ENCODE measurements at regions not wholly inside any gene's neighbourhood (a gene's known extent, or its start where the extent isn't known, plus 50 kb on each side); places are given as distances from the start of the nearest gene placed in this dataset.
"Not testable (repeated sequence)": the region's sequence is repeated elsewhere in the genome, so short reads cannot be mapped to it uniquely, and the experiment has no call there.

DNA sequence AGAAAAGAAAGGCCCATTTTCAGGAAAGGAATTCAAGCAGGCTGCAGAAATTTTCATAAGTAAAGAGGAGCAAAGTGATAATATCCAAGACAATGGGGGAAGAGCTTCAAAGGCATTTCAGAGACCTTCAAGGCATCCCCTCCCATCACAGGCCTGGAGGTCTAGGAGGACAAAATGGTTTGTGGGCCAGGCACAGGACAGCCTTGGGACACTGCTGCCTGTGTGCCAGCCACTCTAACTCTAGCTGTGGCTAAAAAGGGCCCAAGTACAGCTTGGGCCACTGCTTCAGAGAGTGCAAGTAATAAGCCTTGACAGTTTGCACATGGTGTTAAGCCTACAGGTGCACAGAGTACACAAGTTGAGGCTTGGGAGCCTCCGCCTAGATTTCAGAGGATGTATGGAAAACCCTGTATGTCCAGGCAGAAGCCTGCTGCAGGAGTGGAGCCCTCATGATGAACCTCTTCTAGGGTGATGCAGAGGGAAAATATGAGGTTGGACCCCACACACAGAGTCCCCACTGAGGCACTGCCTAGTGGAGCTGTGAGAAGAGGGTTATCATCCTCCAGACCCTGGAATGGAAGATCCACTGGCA is 51.8 kb upstream of the ZSWIM5 start:
- ChIA-PET POLR2A (no interaction called here), CTCF (no interaction called here)
- peaks cover 6 to 24% (median 15%) of the 10 kb centered on the region in 5 donors for H3K36me3 Mint-ChIP-seq
- intact Hi-C loops (cut with micrococcal nuclease), result no loop called here
- ATAC-seq (no peak), DNase-seq (no peak)
- H3K27me3 Mint-ChIP-seq, result peaks cover 0 to 9% (median 2%) of the 10 kb centered on the region in 5 donors
- no peaks in the 10 kb centered on the region for H3K36me3 ChIP-seq (ENCODE audit: control insufficient read depth in 2 of 3, insufficient read depth in 3 of 3, low read length in 3 of 3)
- no peak overlapping the region for H3K27ac ChIP-seq (ENCODE audit: low read depth, low read length)
- no peak overlapping the region for H3K4me3 ChIP-seq (ENCODE audit: low read length)
- H3K4me3 Mint-ChIP-seq, result no peak overlapping the region
- H3K27ac Mint-ChIP-seq, result no peak overlapping the region
- H3K9me3 Mint-ChIP-seq, result peaks cover 9 to 53% (median 29%) of the 10 kb centered on the region in 11 donors
- no peaks in the 10 kb centered on the region for H3K4me1 Mint-ChIP-seq
- H3K9me3 ChIP-seq (ENCODE audit: control insufficient read depth in 2 of 3, low read length in 3 of 3), result peaks cover 0 to 28% (median 0%) of the 10 kb centered on the region in 3 experiments
- no peaks in the 10 kb centered on the region for H3K27me3 ChIP-seq (ENCODE audit: control insufficient read depth in 2 of 2, insufficient read depth in 2 of 2, low read length in 2 of 2)
- no peaks in the 10 kb centered on the region for H3K4me1 ChIP-seq (ENCODE audit: control insufficient read depth in 2 of 2, insufficient read depth in 2 of 2, low read length in 2 of 2)

DNA sequence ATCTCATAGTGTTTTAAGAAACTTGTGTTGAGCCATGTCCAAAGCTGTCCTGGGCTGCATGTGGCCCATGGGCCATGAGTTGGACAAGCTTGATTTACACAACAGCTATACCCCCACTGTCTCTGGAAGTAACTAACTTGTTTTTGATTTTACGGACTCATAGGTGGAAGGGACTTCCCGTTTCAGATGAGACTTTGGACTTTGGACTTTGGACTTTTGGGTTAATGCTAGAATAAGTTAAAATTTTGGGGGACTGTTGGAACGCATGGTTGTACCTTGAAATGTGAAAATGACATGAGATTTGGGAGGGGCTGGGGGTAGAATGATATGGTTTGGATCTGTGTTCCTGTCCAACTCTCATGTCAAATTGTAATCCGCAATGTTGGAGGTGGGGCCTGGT is 52.6 kb upstream of the ZSWIM5 start:
- Mint-ChIP-seq H3K9me3 (peaks cover 9 to 53% (median 29%) of the 10 kb centered on the region in 11 donors), H3K27ac (no peak overlapping the region), H3K4me1 (peaks cover 0 to 3% (median 0%) of the 10 kb centered on the region in 7 donors), H3K27me3 (peaks cover 0 to 8% (median 2%) of the 10 kb centered on the region in 5 donors), H3K36me3 (peaks cover 6 to 24% (median 15%) of the 10 kb centered on the region in 5 donors), H3K4me3 (no peak overlapping the region)
- DNase-seq (no peak), ATAC-seq (no peak)
- no peaks in the 10 kb centered on the region for H3K4me1 ChIP-seq (ENCODE audit: control insufficient read depth in 2 of 2, insufficient read depth in 2 of 2, low read length in 2 of 2)
- ChIA-PET CTCF (no interaction called here), POLR2A (no interaction called here)
- no peaks in the 10 kb centered on the region for H3K36me3 ChIP-seq (ENCODE audit: control insufficient read depth in 2 of 3, insufficient read depth in 3 of 3, low read length in 3 of 3)
- intact Hi-C loops (cut with micrococcal nuclease), result no loop called here
- peaks cover 0 to 28% (median 0%) of the 10 kb centered on the region in 3 experiments for H3K9me3 ChIP-seq (ENCODE audit: control insufficient read depth in 2 of 3, low read length in 3 of 3)
- H3K27ac ChIP-seq (ENCODE audit: low read depth, low read length), result no peak overlapping the region
- H3K27me3 ChIP-seq (ENCODE audit: control insufficient read depth in 2 of 2, insufficient read depth in 2 of 2, low read length in 2 of 2), result no peaks in the 10 kb centered on the region
- no peak overlapping the region for H3K4me3 ChIP-seq (ENCODE audit: low read length)

DNA sequence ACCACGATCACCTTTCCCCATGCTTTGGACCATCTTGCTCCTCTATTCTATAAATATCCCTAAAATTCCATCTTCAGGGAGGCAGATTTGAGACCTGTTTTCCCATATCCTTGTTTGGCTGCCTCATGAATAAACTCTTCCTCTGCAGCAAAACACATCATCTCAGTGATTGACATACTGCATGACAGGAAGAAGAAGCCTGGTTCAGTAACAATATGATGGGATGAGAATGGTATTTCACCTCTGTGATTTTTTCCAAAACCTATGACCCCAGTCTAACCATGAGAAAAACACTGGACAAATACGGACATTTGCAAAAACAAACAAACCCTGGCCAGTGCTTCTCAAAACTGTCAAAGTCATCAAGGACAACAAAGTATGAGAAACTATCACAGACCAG is 53.8 kb upstream of the ZSWIM5 start:
- Mint-ChIP-seq H3K36me3 (peaks cover 6 to 21% (median 15%) of the 10 kb centered on the region in 5 donors), H3K4me3 (no peak overlapping the region), H3K27me3 (no peaks in the 10 kb centered on the region), H3K9me3 (peaks cover 9 to 53% (median 29%) of the 10 kb centered on the region in 11 donors), H3K27ac (no peak overlapping the region), H3K4me1 (peaks cover 0 to 3% (median 0%) of the 10 kb centered on the region in 7 donors)
- POLR2A ChIA-PET, result no interaction called here
- CTCF ChIA-PET, result interaction anchor here (0.6 kb wide), 1 partner anchor 378 kb away, joined by 3 read pairs; no protein-coding TSS in a partner anchor
- Histone ChIP-seq H3K4me1 (ENCODE audit: control insufficient read depth in 2 of 2, insufficient read depth in 2 of 2, low read length in 2 of 2) (no peaks in the 10 kb centered on the region), H3K4me3 (ENCODE audit: low read length) (no peak overlapping the region), H3K36me3 (ENCODE audit: control insufficient read depth in 2 of 3, insufficient read depth in 3 of 3, low read length in 3 of 3) (no peaks in the 10 kb centered on the region), H3K9me3 (ENCODE audit: control insufficient read depth in 2 of 3, low read length in 3 of 3) (peaks cover 0 to 28% (median 0%) of the 10 kb centered on the region in 3 experiments), H3K27me3 (ENCODE audit: control insufficient read depth in 2 of 2, insufficient read depth in 2 of 2, low read length in 2 of 2) (no peaks in the 10 kb centered on the region), H3K27ac (ENCODE audit: low read depth, low read length) (no peak overlapping the region)
- intact Hi-C loops (cut with micrococcal nuclease), result no loop called here
- ATAC-seq (no peak), DNase-seq (no peak)

DNA sequence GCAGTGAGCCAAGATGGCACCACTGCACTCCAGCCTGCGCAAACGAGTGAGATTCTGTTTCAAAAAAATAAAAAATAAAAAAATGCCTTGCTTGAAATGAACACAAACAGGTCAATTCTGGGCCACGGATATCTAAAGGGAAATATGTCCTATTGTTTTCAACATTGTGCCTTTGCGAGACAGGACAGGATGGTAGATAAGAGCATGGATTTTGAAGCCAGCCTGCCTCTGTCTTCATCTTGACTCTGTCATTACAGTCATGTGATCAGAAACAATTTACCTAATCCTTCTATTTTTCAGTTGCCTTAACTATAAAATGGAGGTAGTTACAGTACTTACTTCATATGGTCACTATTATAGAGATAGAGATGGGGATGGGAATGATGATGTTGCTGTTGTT is 56.7 kb upstream of the ZSWIM5 start:
- CTCF ChIA-PET, result interaction anchor here (0.9 kb wide), 1 partner anchor 556 kb away, joined by 3 read pairs; no protein-coding TSS in a partner anchor
- H3K27me3 ChIP-seq (ENCODE audit: control insufficient read depth in 2 of 2, insufficient read depth in 2 of 2, low read length in 2 of 2), result no peaks in the 10 kb centered on the region

DNA sequence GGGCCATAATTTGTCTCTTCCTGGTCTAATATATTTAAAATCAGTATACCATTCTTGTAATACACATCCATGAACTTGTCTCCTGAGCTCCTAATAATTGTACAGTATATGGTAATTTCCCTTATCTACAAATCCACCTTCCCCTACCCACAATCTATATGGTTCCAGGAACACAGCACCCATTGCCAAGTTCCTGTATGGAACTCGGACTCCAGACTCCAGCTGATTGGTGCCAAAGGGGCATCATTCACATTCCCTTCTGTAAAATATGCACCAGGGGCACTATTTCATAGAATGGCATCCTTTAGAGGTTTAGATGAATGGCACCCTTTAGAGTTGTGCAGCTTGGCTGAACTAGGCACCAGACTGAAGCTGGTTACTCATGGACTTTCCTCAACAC is 58.8 kb upstream of the ZSWIM5 start:
- H3K4me1 Mint-ChIP-seq, result peaks cover 0 to 3% (median 0%) of the 10 kb centered on the region in 7 donors
- DNase-seq (no peak), ATAC-seq (no peak)
- H3K27me3 Mint-ChIP-seq, result no peaks in the 10 kb centered on the region
- CTCF ChIA-PET, result no interaction called here
- Histone ChIP-seq H3K27me3 (ENCODE audit: control insufficient read depth in 2 of 2, insufficient read depth in 2 of 2, low read length in 2 of 2) (no peaks in the 10 kb centered on the region), H3K27ac (ENCODE audit: low read depth, low read length) (no peak overlapping the region), H3K4me1 (ENCODE audit: control insufficient read depth in 2 of 2, insufficient read depth in 2 of 2, low read length in 2 of 2) (no peaks in the 10 kb centered on the region), H3K9me3 (ENCODE audit: control insufficient read depth in 2 of 3, low read length in 3 of 3) (peaks cover 0 to 5% (median 0%) of the 10 kb centered on the region in 3 experiments), H3K36me3 (ENCODE audit: control insufficient read depth in 2 of 3, insufficient read depth in 3 of 3, low read length in 3 of 3) (no peaks in the 10 kb centered on the region), H3K4me3 (ENCODE audit: low read length) (no peak overlapping the region)
- POLR2A ChIA-PET, result no interaction called here
- H3K4me3 Mint-ChIP-seq, result no peak overlapping the region
- intact Hi-C loops (cut with micrococcal nuclease), result no loop called here
- no peak overlapping the region for H3K27ac Mint-ChIP-seq
- H3K9me3 Mint-ChIP-seq, result peaks cover 0 to 20% (median 4%) of the 10 kb centered on the region in 11 donors
- H3K36me3 Mint-ChIP-seq, result peaks cover 0 to 7% (median 0%) of the 10 kb centered on the region in 5 donors

More for the DNA sequence above, 56.7 kb upstream of the ZSWIM5 start:
- no peaks in the 10 kb centered on the region for H3K36me3 ChIP-seq (ENCODE audit: control insufficient read depth in 2 of 3, insufficient read depth in 3 of 3, low read length in 3 of 3)
- H3K4me3 ChIP-seq (ENCODE audit: low read length), result no peak overlapping the region
- Mint-ChIP-seq H3K4me3 (no peak overlapping the region), H3K36me3 (peaks cover 3 to 11% (median 7%) of the 10 kb centered on the region in 5 donors), H3K27ac (no peak overlapping the region), H3K9me3 (peaks cover 0 to 39% (median 16%) of the 10 kb centered on the region in 11 donors), H3K4me1 (peaks cover 0 to 3% (median 0%) of the 10 kb centered on the region in 7 donors), H3K27me3 (no peaks in the 10 kb centered on the region)
- H3K4me1 ChIP-seq (ENCODE audit: control insufficient read depth in 2 of 2, insufficient read depth in 2 of 2, low read length in 2 of 2), result no peaks in the 10 kb centered on the region
- ATAC-seq (no peak), DNase-seq (no peak)
- POLR2A ChIA-PET, result no interaction called here
- intact Hi-C loops (cut with micrococcal nuclease), result no loop called here
- H3K27ac ChIP-seq (ENCODE audit: low read depth, low read length), result no peak overlapping the region
- peaks cover 0 to 19% (median 0%) of the 10 kb centered on the region in 3 experiments for H3K9me3 ChIP-seq (ENCODE audit: control insufficient read depth in 2 of 3, low read length in 3 of 3)

DNA sequence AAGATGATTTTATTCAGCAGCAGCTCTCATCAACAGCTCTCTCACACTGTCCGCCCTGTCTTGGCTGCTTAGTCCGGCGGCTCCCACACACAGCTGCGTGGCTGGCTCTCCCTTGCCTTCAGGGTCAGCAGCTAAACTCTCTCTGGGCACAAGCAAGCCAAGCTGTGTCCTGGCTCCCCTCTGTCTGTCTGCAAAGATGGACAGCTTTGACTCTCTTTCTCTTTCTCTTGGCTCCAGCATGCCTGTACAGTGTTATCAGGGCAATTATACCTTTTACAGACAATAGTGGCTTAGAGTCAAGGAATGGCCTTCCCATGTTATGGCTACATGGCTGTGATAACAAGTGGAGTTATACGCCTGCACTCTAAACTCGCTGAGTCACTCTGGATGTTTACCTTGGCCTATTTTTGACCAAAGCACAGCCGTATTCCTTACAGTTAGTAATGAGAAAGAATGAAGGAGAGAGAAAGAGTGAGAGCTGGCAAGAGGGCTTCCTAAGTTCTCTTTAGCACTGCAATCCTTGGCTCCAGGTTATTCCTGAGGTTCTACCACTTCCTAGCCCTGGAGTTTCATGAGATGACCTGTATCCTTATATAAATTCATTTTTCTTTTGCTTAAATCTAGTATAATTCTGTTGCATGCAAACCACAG is 59.9 kb upstream of the ZSWIM5 start:
- Histone ChIP-seq H3K4me1 (ENCODE audit: control insufficient read depth in 2 of 2, insufficient read depth in 2 of 2, low read length in 2 of 2) (no peaks in the 10 kb centered on the region), H3K4me3 (ENCODE audit: low read length) (no peak overlapping the region), H3K27me3 (ENCODE audit: control insufficient read depth in 2 of 2, insufficient read depth in 2 of 2, low read length in 2 of 2) (no peaks in the 10 kb centered on the region), H3K27ac (ENCODE audit: low read depth, low read length) (no peak overlapping the region), H3K36me3 (ENCODE audit: control insufficient read depth in 2 of 3, insufficient read depth in 3 of 3, low read length in 3 of 3) (no peaks in the 10 kb centered on the region), H3K9me3 (ENCODE audit: control insufficient read depth in 2 of 3, low read length in 3 of 3) (peaks cover 0 to 5% (median 0%) of the 10 kb centered on the region in 3 experiments)
- Mint-ChIP-seq H3K9me3 (peaks cover 0 to 10% (median 2%) of the 10 kb centered on the region in 11 donors), H3K4me3 (no peak overlapping the region), H3K4me1 (peaks cover 0 to 3% (median 0%) of the 10 kb centered on the region in 7 donors), H3K27me3 (no peaks in the 10 kb centered on the region), H3K27ac (no peak overlapping the region), H3K36me3 (peaks cover 0 to 3% (median 0%) of the 10 kb centered on the region in 5 donors)
- intact Hi-C loops (cut with micrococcal nuclease), result no loop called here
- ATAC-seq (no peak), DNase-seq (no peak)
- POLR2A ChIA-PET, result no interaction called here
- CTCF ChIA-PET, result no interaction called here

DNA sequence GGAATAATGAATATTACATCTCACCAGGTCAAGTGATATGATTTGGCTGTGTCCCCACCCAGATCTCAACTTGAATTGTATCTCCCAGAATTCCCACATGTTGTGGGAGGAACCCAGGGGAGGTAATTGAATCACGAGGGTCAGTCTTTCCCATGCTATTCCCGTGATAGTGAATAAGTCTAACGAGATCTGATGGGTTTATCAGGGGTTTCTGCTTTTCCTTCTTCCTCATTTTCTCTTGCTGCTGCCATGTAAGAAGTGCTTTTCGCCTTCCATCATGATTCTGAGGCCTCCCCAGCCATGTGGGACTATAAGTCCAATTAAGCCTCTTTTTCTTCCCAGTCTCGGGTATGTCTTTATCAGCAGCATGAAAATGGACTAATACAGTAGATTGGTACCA is 58.4 kb upstream of the HPDL start:
- DNase-seq; ATAC-seq; H3K4me1 Mint-ChIP-seq; CTCF ChIA-PET; intact Hi-C loops (cut with micrococcal nuclease); H3K36me3 Mint-ChIP-seq; H3K36me3 ChIP-seq (ENCODE audit: control insufficient read depth in 2 of 3, insufficient read depth in 3 of 3, low read length in 3 of 3); H3K27me3 ChIP-seq (ENCODE audit: control insufficient read depth in 2 of 2, insufficient read depth in 2 of 2, low read length in 2 of 2); H3K27ac ChIP-seq (ENCODE audit: low read depth, low read length); H3K4me3 ChIP-seq (ENCODE audit: low read length); H3K27me3 Mint-ChIP-seq; H3K9me3 ChIP-seq (ENCODE audit: control insufficient read depth in 2 of 3, low read length in 3 of 3); H3K4me3 Mint-ChIP-seq; POLR2A ChIA-PET; H3K27ac Mint-ChIP-seq; H3K4me1 ChIP-seq (ENCODE audit: control insufficient read depth in 2 of 2, insufficient read depth in 2 of 2, low read length in 2 of 2); H3K9me3 Mint-ChIP-seq: not testable (repeated sequence)
